Parathyroid adenoma (tissue), 2 donors: ENCODE measurements at regions not wholly inside any gene's neighbourhood (a gene's known extent, or its start where the extent isn't known, plus 50 kb on each side); places are given as distances from the start of the nearest gene placed in this dataset.

ENCODE experiments used
- H2AFZ ChIP-seq: fragments of 300-600 bp; sonication (generic); one replicate; pipeline ENCODE4 v1.7.0; 2017; ENCODE audit warnings: antibody characterized with exemption, mild to moderate bottlenecking
- H3K27ac ChIP-seq: fragments of 300-600 bp; sonication (generic); one replicate; pipeline ENCODE4 v1.7.0; 2017
- H3K27me3 ChIP-seq: fragments of 300-600 bp; sonication (generic); one replicate; pipeline ENCODE4 v1.7.0; 2017; ENCODE audit warnings: low read length; ENCODE audit not compliant: control insufficient read depth, insufficient read depth
- H3K36me3 ChIP-seq: fragments of 300-600 bp; sonication (generic); one replicate; pipeline ENCODE4 v1.7.0; 2017; ENCODE audit warnings: low read length; ENCODE audit not compliant: control insufficient read depth, insufficient read depth
- H3K4me1 ChIP-seq: fragments of 300-600 bp; sonication (generic); one replicate; pipeline ENCODE4 v1.7.0; 2017; ENCODE audit warnings: control low read depth
- H3K4me2 ChIP-seq: fragments of 300-600 bp; sonication (generic); one replicate; pipeline ENCODE4 v1.7.0; 2017; ENCODE audit warnings: low read length
- H3K4me3 ChIP-seq: fragments of 300-600 bp; sonication (generic); one replicate; pipeline ENCODE4 v1.7.0; 2017; ENCODE audit warnings: low read depth, low read length
- H3K79me2 ChIP-seq: fragments of 300-600 bp; sonication (generic); one replicate; pipeline ENCODE4 v1.7.0; 2017; ENCODE audit warnings: control low read depth
- H3K9ac ChIP-seq: fragments of 300-600 bp; sonication (generic); one replicate; pipeline ENCODE4 v1.7.0; 2017; ENCODE audit warnings: mild to moderate bottlenecking
- H3K9me3 ChIP-seq: fragments of 300-600 bp; sonication (generic); one replicate; pipeline ENCODE4 v1.7.0; 2017; ENCODE audit warnings: low read length; ENCODE audit not compliant: control insufficient read depth
- CTCF ChIP-seq: fragments of 300-600 bp; sonication (generic); IDR thresholded peaks from one replicate; pipeline ENCODE4 v1.7.0; 2017; ENCODE audit warnings: antibody characterized with exemption, mild to moderate bottlenecking
- donor health status: primary hyperparathyroidism.

GRCh38 chrX:20329435-20329834 lies 62.7 kb upstream of the RPS6KA3 start:
- Histone ChIP-seq H2AFZ (no peak overlapping the region), H3K4me3 (no peak overlapping the region), H3K27me3 (no peaks in the 10 kb centered on the region), H3K4me1 (no peaks in the 10 kb centered on the region), H3K9ac (no peak overlapping the region), H3K36me3 (no peaks in the 10 kb centered on the region), H3K79me2 (no peaks in the 10 kb centered on the region), H3K9me3 (no peaks in the 10 kb centered on the region), H3K27ac (no peak overlapping the region), H3K4me2 (no peak overlapping the region)
- no peak for TF ChIP-seq CTCF

GRCh38 chrX:20325786-20326388 lies 59.2 kb upstream of the RPS6KA3 start:
- H2AFZ ChIP-seq, result no peak overlapping the region
- H3K79me2 ChIP-seq, result no peaks in the 10 kb centered on the region
- no peak overlapping the region for H3K4me2 ChIP-seq
- H3K4me3 ChIP-seq, result no peak overlapping the region
- no peaks in the 10 kb centered on the region for H3K9me3 ChIP-seq
- no peak overlapping the region for H3K9ac ChIP-seq
- H3K36me3 ChIP-seq, result no peaks in the 10 kb centered on the region
- no peaks in the 10 kb centered on the region for H3K27me3 ChIP-seq
- no peaks in the 10 kb centered on the region for H3K4me1 ChIP-seq
- TF ChIP-seq CTCF, result no peak
- no peak overlapping the region for H3K27ac ChIP-seq

- H3K36me3 ChIP-seq, result no peaks in the 10 kb centered on the region
- H3K4me3 ChIP-seq, result no peak overlapping the region
- H3K27me3 ChIP-seq, result no peaks in the 10 kb centered on the region
- no peaks in the 10 kb centered on the region for H3K4me1 ChIP-seq
- H3K27ac ChIP-seq, result no peak overlapping the region
- no peak overlapping the region for H2AFZ ChIP-seq
- H3K9ac ChIP-seq, result no peak overlapping the region
- H3K4me2 ChIP-seq, result no peak overlapping the region
- no peak for TF ChIP-seq CTCF
- H3K9me3 ChIP-seq, result no peaks in the 10 kb centered on the region
- no peaks in the 10 kb centered on the region for H3K79me2 ChIP-seq
Observed at GRCh38 chrX:20322887-20323286, 56.2 kb upstream of the RPS6KA3 start.

GRCh38 chrX:20320461-20321159 lies 53.9 kb upstream of the RPS6KA3 start:
- no peak for TF ChIP-seq CTCF
- no peak overlapping the region for H3K27ac ChIP-seq

GRCh38 chrX:20319054-20319453 lies 52.3 kb upstream of the RPS6KA3 start:
- no peak for TF ChIP-seq CTCF
- Histone ChIP-seq H3K79me2 (no peaks in the 10 kb centered on the region), H3K27ac (no peak overlapping the region), H3K4me3 (no peak overlapping the region), H3K4me1 (no peaks in the 10 kb centered on the region), H3K9ac (no peak overlapping the region), H2AFZ (no peak overlapping the region), H3K27me3 (no peaks in the 10 kb centered on the region), H3K36me3 (no peaks in the 10 kb centered on the region), H3K4me2 (no peak overlapping the region), H3K9me3 (no peaks in the 10 kb centered on the region)

More at GRCh38 chrX:20320461-20321159, 53.9 kb upstream of the RPS6KA3 start:
- no peaks in the 10 kb centered on the region for H3K9me3 ChIP-seq
- H3K79me2 ChIP-seq, result no peaks in the 10 kb centered on the region
- H3K36me3 ChIP-seq, result no peaks in the 10 kb centered on the region
- H2AFZ ChIP-seq, result no peak overlapping the region
- H3K9ac ChIP-seq, result no peak overlapping the region
- no peak overlapping the region for H3K4me3 ChIP-seq
- no peaks in the 10 kb centered on the region for H3K4me1 ChIP-seq
- H3K27me3 ChIP-seq, result no peaks in the 10 kb centered on the region
- H3K4me2 ChIP-seq, result no peak overlapping the region
